Upper lobe of left lung (tissue), 6 donors: ENCODE measurements at regions not wholly inside any gene's neighbourhood (a gene's known extent, or its start where the extent isn't known, plus 50 kb on each side); places are given as distances from the start of the nearest gene placed in this dataset.

Source experiments
- ATAC-seq, 2 donors: fragments of 200-7000 bp; cut with Tn5 transposase; one replicate each; pipeline ENCODE4 v1.9.1; 2022; ENCODE audit warnings: mild to moderate bottlenecking in 2 of 2, moderate library complexity in 2 of 2; ENCODE audit not compliant: low FRiP score in 2 of 2
- DNase-seq, 2 donors: peaks; one replicate each; pipeline ENCODE4 v3.0.0-alpha.2; 2019 to 2020
- H3K27ac ChIP-seq, 4 donors: fragments of 200-600 bp; sonication (generic); one replicate each; pipeline ENCODE4 v1.5.1; 2016 to 2019
- H3K27me3 ChIP-seq, 4 donors: fragments of 200-600 bp; sonication (generic); one replicate each; pipeline ENCODE4 v1.5.1; 2017 to 2019
- H3K36me3 ChIP-seq, 4 donors: fragments of 200-600 bp; sonication (generic); one replicate each; pipeline ENCODE4 v1.5.1; 2016 to 2019
- H3K4me1 ChIP-seq, 4 donors: fragments of 200-600 bp; sonication (generic); one replicate each; pipeline ENCODE4 v1.5.1; 2018 to 2019
- H3K4me3 ChIP-seq, 4 donors: fragments of 200-600 bp; sonication (generic); one replicate each; pipeline ENCODE4 v1.5.1; 2017 to 2019; ENCODE audit warnings: mild to moderate bottlenecking in 2 of 4, moderate library complexity in 1 of 4
- H3K9me3 ChIP-seq, 4 donors: fragments of 200-600 bp; sonication (generic); one replicate each; pipeline ENCODE4 v1.5.1; 2018 to 2019
- EP300 ChIP-seq, 4 donors: sonication (generic); formaldehyde crosslinking; IDR thresholded peaks; one replicate each; pipeline ENCODE4 v1.5.1; 2017; ENCODE audit warnings: antibody characterized with exemption in 4 of 4, control low read depth in 2 of 4
- POLR2A ChIP-seq, 4 donors: fragments of 450-650 bp; IDR thresholded peaks; one replicate each; pipeline ENCODE4 v1.5.1; 2016 to 2017; ENCODE audit warnings: antibody characterized with exemption in 4 of 4, mild to moderate bottlenecking in 2 of 4
- POLR2AphosphoS5 ChIP-seq, 2 donors: sonication (generic); formaldehyde crosslinking; IDR thresholded peaks; one replicate each; pipeline ENCODE4 v1.5.1; 2017; ENCODE audit warnings: antibody characterized with exemption in 2 of 2
- WGBS, 2 donors: methylation state at CpG; one replicate each; pipeline ENCODE4 v1.1.5; 2017 to 2018; 5-methylcytosine and 5-hydroxymethylcytosine counted together
- TF ChIP-seq, protein P1 (sequence below), 6 experiments: fragments of 450-650 bp in 4 of 6; fragments of 200-600 bp in 2 of 6; sonication (generic) in 2 of 6; IDR thresholded peaks; one replicate each; pipeline ENCODE4 v1.5.1; 2016 to 2019; ENCODE audit warnings: antibody characterized with exemption in 6 of 6
- donor health status: DM: no; HTN: no; CAD: no; lungs with moderate emphysema.
- donor health status: DM: no; HTN: yes; CAD: no; lungs with severe emphysema.

DNA sequence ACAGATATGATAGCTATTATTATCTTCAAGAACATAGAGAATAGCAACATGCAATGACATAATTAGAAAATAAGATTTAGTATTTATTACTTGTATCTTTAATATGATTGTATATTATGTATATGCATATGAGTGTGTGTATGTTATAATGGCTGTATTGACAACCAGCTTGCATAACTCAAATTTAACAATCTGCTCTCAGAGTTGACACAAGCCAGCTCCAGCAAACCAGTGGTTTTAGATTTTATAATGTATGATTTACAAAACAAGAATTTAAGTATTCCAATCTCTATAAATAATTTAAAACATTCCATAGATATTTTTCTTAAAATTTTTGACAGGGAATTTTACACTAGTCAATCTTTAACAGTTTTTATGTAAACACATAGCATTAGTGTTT, 935.9 kb upstream of the EPHA5 start:
- H3K27me3 ChIP-seq, result no peaks in the 10 kb centered on the region
- ATAC-seq (no peak), DNase-seq (no peak)
- TF ChIP-seq POLR2A (IDR thresholded peaks at IDR 0.05) (no peak), POLR2AphosphoS5 (IDR thresholded peaks at IDR 0.05) (no peak), EP300 (IDR thresholded peaks at IDR 0.05) (no peak)
- TF ChIP-seq, protein P1, sequence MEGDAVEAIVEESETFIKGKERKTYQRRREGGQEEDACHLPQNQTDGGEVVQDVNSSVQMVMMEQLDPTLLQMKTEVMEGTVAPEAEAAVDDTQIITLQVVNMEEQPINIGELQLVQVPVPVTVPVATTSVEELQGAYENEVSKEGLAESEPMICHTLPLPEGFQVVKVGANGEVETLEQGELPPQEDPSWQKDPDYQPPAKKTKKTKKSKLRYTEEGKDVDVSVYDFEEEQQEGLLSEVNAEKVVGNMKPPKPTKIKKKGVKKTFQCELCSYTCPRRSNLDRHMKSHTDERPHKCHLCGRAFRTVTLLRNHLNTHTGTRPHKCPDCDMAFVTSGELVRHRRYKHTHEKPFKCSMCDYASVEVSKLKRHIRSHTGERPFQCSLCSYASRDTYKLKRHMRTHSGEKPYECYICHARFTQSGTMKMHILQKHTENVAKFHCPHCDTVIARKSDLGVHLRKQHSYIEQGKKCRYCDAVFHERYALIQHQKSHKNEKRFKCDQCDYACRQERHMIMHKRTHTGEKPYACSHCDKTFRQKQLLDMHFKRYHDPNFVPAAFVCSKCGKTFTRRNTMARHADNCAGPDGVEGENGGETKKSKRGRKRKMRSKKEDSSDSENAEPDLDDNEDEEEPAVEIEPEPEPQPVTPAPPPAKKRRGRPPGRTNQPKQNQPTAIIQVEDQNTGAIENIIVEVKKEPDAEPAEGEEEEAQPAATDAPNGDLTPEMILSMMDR (IDR thresholded peaks at IDR 0.05), result no peak
- no peak overlapping the region for H3K4me3 ChIP-seq
- H3K9me3 ChIP-seq, result no peaks in the 10 kb centered on the region
- H3K27ac ChIP-seq, result no peak overlapping the region
- H3K4me1 ChIP-seq, result no peaks in the 10 kb centered on the region
- no peaks in the 10 kb centered on the region for H3K36me3 ChIP-seq

DNA sequence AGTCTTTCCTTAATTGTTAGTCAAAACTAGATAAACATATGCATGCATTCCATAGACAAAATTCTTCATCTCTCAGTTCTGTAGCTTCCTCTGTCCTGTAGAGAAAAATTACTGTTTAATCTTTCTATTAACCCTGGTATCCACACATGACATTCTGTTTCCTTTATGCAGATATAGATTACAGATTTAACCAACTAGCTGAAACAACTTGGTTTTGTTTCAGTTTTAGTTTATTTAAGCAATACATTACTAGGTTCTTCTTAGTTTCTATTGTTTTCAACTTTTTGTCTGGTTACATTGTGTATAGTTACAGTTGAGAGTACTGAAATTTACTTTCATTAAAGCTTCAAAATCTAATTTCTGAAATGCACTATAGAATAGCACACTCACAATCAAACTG, 933.9 kb upstream of the EPHA5 start:
- ATAC-seq, result no peak
- H3K4me1 ChIP-seq, result no peaks in the 10 kb centered on the region
- TF ChIP-seq POLR2A (IDR thresholded peaks at IDR 0.05) (no peak), EP300 (IDR thresholded peaks at IDR 0.05) (no peak), POLR2AphosphoS5 (IDR thresholded peaks at IDR 0.05) (no peak)
- TF ChIP-seq, protein P1 (IDR thresholded peaks at IDR 0.05), result no peak
- H3K36me3 ChIP-seq, result no peaks in the 10 kb centered on the region
- DNase-seq, result no peak
- no peaks in the 10 kb centered on the region for H3K9me3 ChIP-seq
- H3K27ac ChIP-seq, result no peak overlapping the region
- no peak overlapping the region for H3K4me3 ChIP-seq
- H3K27me3 ChIP-seq, result no peaks in the 10 kb centered on the region

DNA sequence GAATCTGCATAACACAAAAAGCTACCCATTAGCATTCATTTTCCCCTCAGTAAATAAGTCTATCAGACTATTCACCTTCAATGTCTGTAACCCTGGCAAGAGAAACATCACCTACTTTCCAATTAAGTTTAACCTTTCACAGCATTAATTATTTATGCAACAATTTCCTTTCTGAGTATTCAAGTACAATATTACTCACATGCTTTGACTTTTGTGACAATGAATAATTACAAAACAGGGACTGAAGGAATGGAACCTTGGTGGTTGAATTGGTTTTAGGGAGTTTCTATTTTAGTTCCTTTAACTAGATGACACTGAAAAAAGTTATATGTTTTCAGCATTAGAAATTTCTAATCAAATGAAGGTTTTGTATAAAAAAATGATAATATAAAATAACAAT, 932.3 kb upstream of the EPHA5 start:
- ATAC-seq (no peak), DNase-seq (no peak)
- TF ChIP-seq POLR2AphosphoS5 (IDR thresholded peaks at IDR 0.05), result no peak
- TF ChIP-seq, protein P1 (IDR thresholded peaks at IDR 0.05), result no peak
- no peak for TF ChIP-seq EP300 (IDR thresholded peaks at IDR 0.05)
- TF ChIP-seq POLR2A (IDR thresholded peaks at IDR 0.05), result no peak
- Histone ChIP-seq H3K36me3 (no peaks in the 10 kb centered on the region), H3K4me3 (no peak overlapping the region), H3K4me1 (no peaks in the 10 kb centered on the region), H3K27me3 (no peaks in the 10 kb centered on the region), H3K27ac (no peak overlapping the region), H3K9me3 (no peaks in the 10 kb centered on the region)

DNA sequence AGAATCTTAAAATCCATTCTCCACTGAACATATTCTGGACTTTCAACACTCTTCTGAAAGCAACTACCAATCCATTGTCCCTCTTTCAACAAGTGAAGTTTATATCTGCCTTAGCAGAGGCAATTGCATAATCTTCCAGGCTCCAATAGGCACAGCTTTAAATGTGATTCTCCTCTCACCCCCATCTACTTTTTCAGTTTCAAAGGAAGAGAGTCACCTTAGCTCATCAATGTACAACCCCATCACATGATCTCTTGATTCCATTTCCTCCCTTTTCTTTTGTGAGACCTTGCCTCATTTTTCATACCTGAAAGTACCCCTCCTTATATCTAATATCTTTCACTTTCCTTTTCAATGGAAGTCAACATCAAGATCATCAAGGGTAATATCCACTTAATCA, 921.7 kb upstream of the EPHA5 start:
- Histone ChIP-seq H3K36me3 (no peaks in the 10 kb centered on the region), H3K4me3 (no peak overlapping the region), H3K27ac (no peak overlapping the region), H3K9me3 (no peaks in the 10 kb centered on the region), H3K4me1 (no peaks in the 10 kb centered on the region), H3K27me3 (no peaks in the 10 kb centered on the region)
- no peak for TF ChIP-seq EP300 (IDR thresholded peaks at IDR 0.05)
- no peak for TF ChIP-seq POLR2A (IDR thresholded peaks at IDR 0.05)
- no peak for TF ChIP-seq POLR2AphosphoS5 (IDR thresholded peaks at IDR 0.05)
- TF ChIP-seq, protein P1 (IDR thresholded peaks at IDR 0.05), result no peak
- no peak for ATAC-seq
- no peak for DNase-seq

DNA sequence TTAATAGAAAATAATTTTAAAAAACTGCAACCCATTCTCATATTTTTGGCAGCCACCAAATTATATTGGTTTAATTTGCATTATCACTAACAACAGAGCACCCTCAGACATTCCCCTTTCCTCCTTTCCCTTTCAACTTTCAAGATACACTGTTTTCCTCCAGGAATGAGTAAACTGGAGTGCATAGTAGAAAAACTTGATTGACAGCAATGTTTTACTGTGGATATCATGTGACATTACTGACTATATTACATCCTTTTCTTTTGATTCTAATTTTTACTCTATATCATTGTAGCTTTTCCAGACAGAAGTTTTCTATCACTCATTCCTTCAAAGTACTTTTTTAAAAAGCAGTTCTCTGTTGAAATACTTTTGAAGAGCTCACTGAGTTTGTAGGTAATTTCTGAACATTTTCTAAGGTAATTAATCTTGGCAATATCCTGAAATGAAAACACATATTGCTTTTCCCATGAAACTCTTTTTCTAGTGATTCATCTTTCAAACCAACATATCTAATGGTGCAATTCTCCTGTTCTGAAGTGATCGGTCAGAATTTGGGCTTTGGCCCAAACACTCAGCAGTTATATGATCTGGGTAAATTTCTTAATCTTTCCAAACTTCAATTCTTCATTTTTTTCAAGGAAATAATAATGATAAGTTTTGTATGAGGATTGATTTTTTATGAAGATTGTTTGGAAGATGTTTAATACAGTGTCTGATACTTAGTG, 920.4 kb upstream of the EPHA5 start:
- Histone ChIP-seq H3K4me3 (no peak overlapping the region), H3K9me3 (no peaks in the 10 kb centered on the region), H3K36me3 (no peaks in the 10 kb centered on the region), H3K4me1 (no peaks in the 10 kb centered on the region), H3K27ac (no peak overlapping the region), H3K27me3 (no peaks in the 10 kb centered on the region)
- no peak for ATAC-seq
- DNase-seq, result no peak
- 83 to 86% methylated on average over 1 of the region's 1 CpG for WGBS, 2 donors
- TF ChIP-seq, protein P1 (IDR thresholded peaks at IDR 0.05), result no peak
- TF ChIP-seq POLR2AphosphoS5 (IDR thresholded peaks at IDR 0.05), result no peak
- TF ChIP-seq POLR2A (IDR thresholded peaks at IDR 0.05), result no peak
- no peak for TF ChIP-seq EP300 (IDR thresholded peaks at IDR 0.05)
